Left ventricle myocardium superior (tissue), 1 donor: ENCODE measurements at regions not wholly inside any gene's neighbourhood (a gene's known extent, or its start where the extent isn't known, plus 50 kb on each side); places are given as distances from the start of the nearest gene placed in this dataset.

Experiments used
- ATAC-seq: fragments of 200-7000 bp; cut with Tn5 transposase; one replicate; pipeline ENCODE4 v1.9.1; 2020; ENCODE audit warnings: mild to moderate bottlenecking, moderate library complexity
- DNase-seq: peaks from one replicate; pipeline ENCODE4 v3.0.0-alpha.2; 2020
- intact Hi-C: fragments of 100-400 bp; cut with micrococcal nuclease; formaldehyde crosslinking; loops from one replicate; pipeline ENCODE4 v1.11.0; 2022
- donor health status: DM: no; HTN: yes; CAD: no; lungs with severe emphysema.

DNA sequence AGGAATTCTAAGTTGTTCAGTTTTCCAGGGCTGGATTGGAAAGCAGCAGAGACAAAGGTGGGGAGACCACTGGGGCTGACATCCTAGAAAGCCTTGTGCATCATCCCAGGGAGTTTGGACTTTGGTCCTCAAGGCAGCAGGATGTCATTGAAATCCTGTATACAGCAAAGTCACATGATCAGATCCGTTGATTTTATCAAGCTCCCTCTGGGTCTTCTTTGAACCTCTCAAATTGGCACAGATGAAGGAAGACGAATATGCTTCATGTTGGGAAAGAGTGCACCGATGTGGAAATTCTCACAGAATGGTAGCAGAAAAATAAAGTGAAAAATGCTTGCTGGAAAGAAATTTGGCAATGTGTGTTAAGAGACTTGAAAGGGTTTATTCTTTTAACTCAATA lies 149.8 kb upstream of the TMTC4 start:
- no peak for DNase-seq
- intact Hi-C loops: no loop called here

GRCh38 chr13:100823448-100823847 lies 148.9 kb upstream of the TMTC4 start:
- intact Hi-C loops: no loop called here
- DNase-seq: no peak
- no peak for ATAC-seq

More for the DNA sequence above, 149.8 kb upstream of the TMTC4 start:
- no peak for ATAC-seq

GRCh38 chr13:100822871-100823443 lies 148.4 kb upstream of the TMTC4 start:
- intact Hi-C loops: no loop called here
- DNase-seq (no peak), ATAC-seq (no peak)

DNA sequence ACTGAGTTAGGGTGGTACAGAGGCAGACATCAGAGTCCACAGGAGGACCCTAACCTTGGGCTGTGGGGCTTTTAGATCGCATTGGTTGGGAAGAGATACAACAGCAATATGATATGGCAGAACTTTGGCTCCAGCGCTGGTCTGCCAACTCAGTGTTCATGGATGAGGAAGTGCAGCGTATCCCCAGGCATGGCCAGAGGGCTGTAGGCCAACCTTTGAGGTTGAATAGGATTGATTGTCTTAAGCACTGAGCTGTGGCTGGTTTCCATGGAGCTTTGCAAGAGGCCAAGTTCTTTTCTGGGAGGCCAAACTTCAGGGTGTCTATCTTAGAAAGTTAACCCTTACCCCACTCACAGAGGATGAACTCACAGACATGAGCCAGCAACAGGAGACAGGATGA lies 144.1 kb upstream of the TMTC4 start:
- ATAC-seq (no peak), DNase-seq (no peak)
- intact Hi-C loops: no loop called here

- intact Hi-C loops: no loop called here
- DNase-seq (no peak), ATAC-seq (no peak)
Measured at GRCh38 chr13:100817928-100818327, 143.3 kb upstream of the TMTC4 start.

GRCh38 chr13:100815476-100816046 lies 141.0 kb upstream of the TMTC4 start:
- ATAC-seq (no peak), DNase-seq (no peak)
- intact Hi-C loops: no loop called here

DNA sequence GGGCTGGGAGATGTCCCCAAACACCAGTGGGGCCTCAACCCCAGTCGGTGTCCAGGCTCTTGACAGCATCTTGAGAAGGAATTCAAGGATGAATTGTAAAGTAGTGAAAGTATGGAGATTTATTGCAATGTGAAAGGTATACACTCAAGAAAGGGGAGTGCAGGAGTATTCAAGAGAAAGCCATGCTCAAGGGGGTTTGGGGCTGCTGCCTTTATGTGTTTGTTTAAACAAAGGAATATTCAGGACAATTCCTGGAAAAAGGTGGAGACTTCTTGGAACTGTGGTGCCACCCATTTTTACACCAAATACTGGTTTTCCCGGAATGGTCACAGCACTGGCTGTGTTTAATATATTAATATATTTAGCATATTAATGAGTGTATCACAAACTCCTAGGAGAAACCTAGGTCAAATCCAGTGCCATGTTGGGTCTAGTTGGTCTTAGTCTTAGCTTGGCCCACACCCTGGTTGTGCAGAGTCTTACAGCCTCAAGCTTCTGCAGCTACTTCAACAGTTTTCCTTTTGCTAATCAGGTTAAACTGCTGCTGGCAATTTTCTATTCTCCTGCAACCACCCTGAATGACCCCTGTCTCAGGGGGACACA lies 138.5 kb upstream of the TMTC4 start:
- intact Hi-C loops: no loop called here
- ATAC-seq: no peak
- DNase-seq: no peak

DNA sequence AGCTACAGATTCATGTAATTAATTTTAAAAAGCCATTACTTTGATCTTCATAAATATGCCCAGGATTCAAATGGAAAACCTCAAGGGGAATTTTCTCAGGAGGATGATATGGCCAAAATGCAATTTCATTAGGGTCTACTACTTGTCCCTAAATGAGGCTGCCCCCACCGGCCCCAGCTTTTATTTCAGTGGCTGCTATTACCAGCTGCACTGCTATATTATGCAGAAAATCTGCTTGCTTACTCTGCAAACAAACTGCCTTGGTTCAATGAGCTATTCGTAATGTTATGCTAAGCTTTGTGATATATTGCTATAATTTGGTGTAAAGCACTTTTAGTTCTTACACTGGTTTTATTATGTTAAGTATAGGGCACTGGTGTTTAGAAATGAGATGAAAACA lies 137.3 kb upstream of the TMTC4 start:
- DNase-seq: no peak

DNA sequence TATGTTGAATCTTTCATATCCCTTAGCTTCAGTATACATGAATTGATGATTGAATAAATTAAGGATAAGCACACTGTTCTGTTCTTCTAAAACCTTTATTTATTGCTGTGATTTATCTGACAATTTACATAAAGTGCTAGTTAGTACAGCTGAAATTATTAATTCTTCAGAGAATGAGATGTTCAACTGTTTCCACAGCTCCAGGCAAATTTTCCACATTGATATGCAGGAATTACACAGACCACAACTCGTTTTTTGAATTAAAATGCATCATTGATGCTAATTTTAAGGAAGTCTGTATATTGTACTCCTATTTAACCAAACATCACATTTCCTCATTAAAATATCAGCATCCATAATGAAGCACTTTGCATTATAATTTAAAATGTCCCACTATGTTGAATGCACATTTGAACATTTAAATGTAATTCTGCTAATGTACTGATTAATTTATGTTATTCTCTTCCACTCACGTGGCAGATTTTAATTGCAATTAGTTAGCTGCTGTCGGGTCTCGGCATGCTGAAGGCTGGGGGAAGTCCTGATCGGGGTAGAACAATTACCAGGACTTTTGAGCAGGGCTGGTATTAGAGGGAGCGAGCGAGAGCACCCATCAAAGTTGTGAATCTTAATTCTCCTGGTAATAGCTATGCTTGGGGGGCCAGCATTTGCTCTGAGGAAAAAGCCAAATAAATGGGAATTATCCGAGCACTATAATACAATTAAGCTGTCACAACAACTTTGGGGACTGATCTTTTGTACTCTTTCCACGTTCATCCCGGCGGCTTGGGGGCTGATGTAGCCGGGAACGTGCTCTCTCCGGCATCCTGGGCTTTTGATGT lies 136.7 kb upstream of the TMTC4 start:
- ATAC-seq (no peak), DNase-seq (no peak)
- intact Hi-C loops: no loop called here

More for the DNA sequence above, 137.3 kb upstream of the TMTC4 start:
- ATAC-seq: no peak
- intact Hi-C loops: no loop called here

- intact Hi-C loops: no loop called here
- ATAC-seq: no peak
- DNase-seq: no peak
Measured at GRCh38 chr13:100810481-100810880, 135.9 kb upstream of the TMTC4 start.

DNA sequence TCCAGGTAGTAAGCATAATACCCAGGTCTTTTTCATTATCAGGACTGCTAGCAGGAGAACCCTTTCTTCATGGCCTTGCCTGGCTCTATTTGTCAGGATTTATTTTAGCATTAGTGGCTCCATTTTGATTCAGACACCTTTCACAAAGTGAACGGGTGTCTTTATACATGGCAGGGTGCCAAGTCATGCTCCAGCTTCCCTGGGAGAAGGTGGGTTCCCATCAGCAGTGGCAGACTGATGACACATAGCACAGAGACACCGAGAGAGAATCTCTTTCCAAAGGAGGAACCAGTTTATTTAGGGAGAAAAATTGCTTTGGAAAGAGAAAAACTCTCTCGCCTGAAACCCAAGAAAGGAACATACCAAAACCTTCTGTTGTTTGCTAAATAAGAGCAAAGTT lies 135.3 kb upstream of the TMTC4 start:
- no peak for DNase-seq
- ATAC-seq: no peak
- intact Hi-C loops: no loop called here

DNA sequence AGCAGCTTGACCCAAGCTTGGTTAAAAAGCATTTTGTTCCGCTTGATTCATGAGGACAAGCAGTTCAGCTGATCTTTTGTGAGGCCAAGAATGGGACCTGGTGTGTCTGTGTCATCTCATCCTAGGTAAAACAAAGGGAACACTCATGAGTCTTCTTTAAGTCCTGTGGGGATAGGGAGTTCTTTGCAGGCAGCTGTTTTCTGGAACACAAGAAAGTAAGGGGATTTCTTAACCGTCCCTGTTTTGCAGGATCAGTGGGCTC lies 134.5 kb upstream of the TMTC4 start:
- intact Hi-C loops: no loop called here
- ATAC-seq (no peak), DNase-seq (no peak)

DNA sequence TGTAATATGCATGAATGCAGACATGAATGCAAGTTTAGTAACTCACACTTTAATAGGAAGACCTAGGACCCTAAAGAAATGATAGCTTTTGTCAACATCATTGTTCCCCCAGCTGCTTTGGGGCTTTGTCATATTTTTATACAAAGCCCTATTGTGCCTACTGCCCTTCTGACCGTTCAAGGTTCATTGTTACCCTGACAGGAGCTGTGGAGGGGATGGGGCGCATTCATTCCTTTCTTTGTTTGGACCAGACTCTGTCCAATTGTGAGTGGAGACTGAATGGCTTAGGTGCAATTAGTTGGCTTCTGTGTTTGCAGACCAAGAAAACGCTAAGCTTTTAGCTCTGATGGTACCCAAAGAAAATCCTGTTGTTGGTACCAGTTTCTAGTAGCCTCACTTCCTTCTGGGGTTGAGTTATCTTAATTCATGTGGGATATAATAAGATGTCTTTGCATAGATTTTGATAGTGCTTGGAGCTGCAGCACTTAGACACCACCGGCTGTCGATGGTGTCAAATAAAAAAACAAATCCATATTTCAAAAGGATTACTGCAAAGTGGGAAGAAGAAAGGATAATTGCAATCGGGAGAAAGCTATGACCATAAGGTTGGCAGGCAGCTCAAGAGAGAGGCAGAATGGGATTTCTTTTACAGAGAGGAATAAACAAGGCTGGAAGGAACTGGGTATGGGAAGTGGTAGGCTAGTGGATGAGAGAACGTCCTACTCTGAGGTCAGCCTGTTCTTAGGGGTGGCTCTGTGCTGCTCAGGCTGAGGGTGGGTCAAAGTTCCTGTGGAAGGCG lies 133.9 kb upstream of the TMTC4 start:
- DNase-seq (no peak), ATAC-seq (no peak)
- intact Hi-C loops: no loop called here

DNA sequence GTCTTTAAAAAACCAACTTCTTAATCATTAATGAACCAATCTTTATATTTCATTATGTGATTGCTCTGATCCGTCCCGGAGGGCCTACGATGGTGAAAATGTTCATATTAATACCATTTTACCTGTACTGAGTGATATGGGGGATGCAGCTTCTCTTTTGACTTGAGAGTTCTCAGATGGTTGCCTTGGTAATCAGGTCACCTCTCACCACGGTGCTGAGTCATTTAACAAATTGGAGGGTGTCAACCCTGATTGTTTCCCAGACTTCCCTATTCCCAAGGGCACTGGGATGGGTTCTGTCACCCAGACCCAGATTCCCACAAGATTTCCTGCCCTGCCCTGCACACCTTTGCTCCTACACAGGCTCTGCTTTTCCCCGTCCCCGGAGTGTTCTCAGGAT lies 128.5 kb upstream of the TMTC4 start:
- intact Hi-C loops: no loop called here
- ATAC-seq (no peak), DNase-seq (no peak)

DNA sequence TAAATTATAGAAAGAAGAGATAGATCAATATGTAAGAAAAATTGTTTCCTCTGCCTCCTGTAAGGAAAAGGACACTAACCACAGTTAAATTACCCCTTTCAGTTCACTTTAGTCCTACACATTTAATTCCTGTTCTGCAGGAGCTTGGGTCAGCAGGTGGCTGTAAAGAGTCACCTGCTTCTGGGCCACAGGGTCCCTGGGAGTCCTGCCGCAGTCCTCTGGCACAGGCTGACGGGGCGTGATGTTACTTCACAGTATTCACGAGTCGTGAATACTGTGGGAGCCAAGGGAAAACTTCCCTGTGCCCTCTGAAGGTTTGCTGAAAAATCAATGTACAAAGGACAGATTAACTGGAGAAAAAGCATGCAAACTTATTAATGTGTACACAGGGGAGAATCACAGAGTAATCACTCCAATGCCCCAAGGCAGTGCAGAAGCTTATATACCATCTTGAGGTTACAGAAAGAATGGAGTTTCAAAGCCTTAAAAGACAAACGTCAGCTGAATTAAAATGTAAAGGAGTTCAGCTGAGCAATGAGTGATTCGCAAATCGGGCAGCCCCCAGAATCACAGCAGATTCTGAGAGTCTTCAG lies 125.8 kb upstream of the TMTC4 start:
- no peak for DNase-seq
- intact Hi-C loops: no loop called here
- ATAC-seq: no peak

DNA sequence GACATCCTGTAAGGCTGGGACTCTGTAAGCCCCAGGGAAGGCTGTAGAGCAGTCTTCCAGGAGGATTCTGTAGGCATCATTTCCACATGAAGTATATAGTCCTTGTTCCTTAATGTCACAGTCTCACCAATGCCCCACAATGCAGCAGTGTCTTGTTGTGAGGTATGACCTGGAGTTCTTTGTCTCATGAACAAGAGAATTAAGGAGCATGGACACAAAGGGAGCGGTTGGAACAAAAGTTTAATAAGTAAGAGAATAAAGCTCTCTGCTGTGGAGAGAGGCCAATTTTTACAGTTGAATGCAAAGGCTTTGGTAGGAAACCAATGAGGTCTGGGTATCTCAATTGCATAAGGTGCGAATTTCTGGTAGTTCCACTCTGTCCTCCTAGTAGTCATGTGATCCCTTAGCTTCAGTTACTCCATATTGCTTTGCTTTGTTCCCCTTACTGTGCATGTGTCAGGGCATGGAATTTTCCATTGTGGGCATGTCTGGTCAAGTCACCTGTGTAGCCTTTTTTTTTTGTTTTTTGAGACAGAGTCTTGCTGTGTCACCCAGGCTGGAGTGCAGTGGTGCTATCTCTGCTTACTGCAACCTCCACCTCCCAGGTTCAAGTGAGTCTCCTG lies 124.3 kb upstream of the TMTC4 start:
- intact Hi-C loops: no loop called here
- ATAC-seq (no peak), DNase-seq (no peak)

DNA sequence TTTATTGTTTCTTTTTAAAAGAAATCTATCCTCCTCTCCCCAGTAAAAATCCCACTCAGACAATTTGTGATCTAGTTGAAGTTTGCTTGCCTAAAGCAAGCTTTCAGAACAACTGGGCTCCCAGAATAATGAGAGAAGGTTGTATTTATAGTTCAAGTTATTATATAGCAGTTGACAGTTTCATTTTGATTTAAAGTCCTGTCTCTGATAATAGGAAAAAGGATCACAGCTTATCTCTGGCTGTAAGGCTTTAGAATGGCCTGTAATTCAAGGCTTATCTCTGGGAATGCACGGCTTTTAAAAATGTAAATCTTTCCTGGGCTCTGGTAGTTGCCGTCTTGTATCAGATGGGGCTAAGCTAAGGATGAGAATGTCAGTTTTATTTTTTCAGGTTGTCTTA lies 123.3 kb upstream of the TMTC4 start:
- intact Hi-C loops: no loop called here
- DNase-seq (no peak), ATAC-seq (no peak)

DNA sequence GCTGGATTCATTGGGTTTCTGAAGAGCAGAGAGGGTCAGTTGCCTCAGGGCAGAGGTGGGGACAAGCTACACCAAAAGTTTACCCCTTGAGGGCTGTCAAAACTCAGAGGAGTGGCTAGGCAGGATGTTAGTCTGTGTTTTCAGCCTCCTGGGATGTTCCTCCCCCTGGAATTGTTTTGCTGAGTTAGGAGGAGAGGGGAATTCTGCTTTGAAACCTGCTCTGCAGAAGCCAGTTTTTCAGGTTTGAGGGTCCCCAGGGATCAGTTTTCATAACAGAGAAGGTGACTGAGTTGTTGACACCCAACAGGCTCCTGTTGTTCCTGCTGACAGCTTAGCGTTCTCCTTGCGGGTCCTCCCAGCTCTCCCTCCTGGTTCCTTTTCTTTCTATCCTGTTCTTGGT lies 121.9 kb upstream of the TMTC4 start:
- intact Hi-C loops: no loop called here
- DNase-seq (no peak), ATAC-seq (no peak)

GRCh38 chr13:100794575-100794974 lies 120.0 kb upstream of the TMTC4 start:
- intact Hi-C loops: no loop called here
- no peak for ATAC-seq
- no peak for DNase-seq
